K562 (cell line): ENCODE measurements at regions not wholly inside any gene's neighbourhood (a gene's known extent, or its start where the extent isn't known, plus 50 kb on each side); places are given as distances from the start of the nearest gene placed in this dataset.

Source experiments
- ATAC-seq: fragments of 200-7000 bp; cut with Tn5 transposase; 3 replicates; pipeline ENCODE4 v1.9.1; 2020; ENCODE audit warnings: moderate library complexity
- BruUV-seq: library from RNA; stranded (reverse); fragments of 400-500 nt; replicated peaks from 2 replicates; lab custom pipeline; 2021; lab: Mats Ljungman, UMichigan
- CTCF ChIA-PET: fragments of 300-600 bp; formaldehyde crosslinking; extraction: SDS; loops from one replicate; lab custom pipeline; 2021; ENCODE audit warnings: low intra/inter-chr PET ratio; lab: Yijun Ruan, JAX
- POLR2A ChIA-PET: fragments of 300-600, 350-650 bp; sonication (Branson Sonifier 250); formaldehyde crosslinking; extraction: SDS; loops from one replicate; lab custom pipeline; 2021; ENCODE audit warnings: antibody characterized with exemption, inconsistent platforms; lab: Yijun Ruan, JAX
- DNase-seq, 4 experiments: peaks; one replicate each; pipeline versions ENCODE4 v3.0.0 to v3.0.0-alpha.2; 2011 to 2018; ENCODE audit warnings: low spot score in 3 of 4, mixed read lengths in 3 of 4; ENCODE audit errors: extremely low read depth in 1 of 4
- FAIRE-seq: peaks from 2 replicates; lab custom pipeline; 2011; peaks lifted over from hg19 to GRCh38; lab: Jason Lieb, UNC
- H2AFZ ChIP-seq: 2 replicates; pipeline ENCODE4 v1.6.0; 2011; ENCODE audit warnings: low read depth, low read length, control low read depth, inconsistent platforms
- H3K27ac ChIP-seq: fragments of 200-600 bp; 3 replicates; pipeline ENCODE4 v1.8.0; 2011; ENCODE audit warnings: low read depth, mild to moderate bottlenecking, control low read depth, inconsistent platforms, low read length, moderate library complexity, mixed read lengths; ENCODE audit errors: extremely low read depth
- H3K27me3 ChIP-seq, 2 experiments: fragments of 300-600 bp in 1 of 2; 2 replicates in 1 of 2; 3 replicates in 1 of 2; pipeline versions ENCODE4 v1.6.0 to v1.8.0; 2011; ENCODE audit warnings: inconsistent platforms in 2 of 2, low read length in 2 of 2, mild to moderate bottlenecking in 1 of 2, mixed read lengths in 1 of 2, moderate library complexity in 1 of 2; ENCODE audit not compliant: control insufficient read depth in 2 of 2, insufficient read depth in 2 of 2
- H3K36me3 ChIP-seq: fragments of 300-600 bp; 3 replicates; pipeline ENCODE4 v1.8.0; 2011; ENCODE audit warnings: mild to moderate bottlenecking, low read length, inconsistent platforms; ENCODE audit not compliant: control insufficient read depth, insufficient read depth
- H3K4me1 ChIP-seq, 2 experiments: fragments of 200-600 bp in 1 of 2; replicated peaks in 1 of 2; 2 replicates in 1 of 2; 3 replicates in 1 of 2; pipeline versions ENCODE4 v1.5.1 to v1.8.0; 2011; ENCODE audit warnings: inconsistent platforms in 2 of 2, low read length in 2 of 2, mild to moderate bottlenecking in 1 of 2, mixed read lengths in 1 of 2, moderate library complexity in 1 of 2; ENCODE audit not compliant: control insufficient read depth in 2 of 2, insufficient read depth in 2 of 2
- H3K4me2 ChIP-seq: 2 replicates; pipeline ENCODE4 v1.6.1; 2011; ENCODE audit warnings: low read length, control low read depth, inconsistent platforms, mixed read lengths; ENCODE audit not compliant: insufficient read depth
- H3K4me3 ChIP-seq: fragments of 200-600 bp; sonication (generic), shearing (Covaris generic); 2 replicates; pipeline ENCODE4 v1.5.1; 2016; ENCODE audit warnings: control low read depth, inconsistent platforms
- H3K79me2 ChIP-seq: fragments of 200-600 bp; 3 replicates; pipeline ENCODE4 v1.8.0; 2011; ENCODE audit warnings: low read length, inconsistent platforms; ENCODE audit not compliant: control insufficient read depth, insufficient read depth
- H3K9ac ChIP-seq, 2 experiments: 2 replicates each; pipeline versions ENCODE4 v1.6.0 to v1.6.1; 2011; ENCODE audit warnings: low read depth in 2 of 2, low read length in 2 of 2, control low read depth in 1 of 2, inconsistent platforms in 1 of 2, mild to moderate bottlenecking in 1 of 2, mixed read lengths in 1 of 2; ENCODE audit not compliant: insufficient read depth in 1 of 2
- H3K9me1 ChIP-seq: one replicate; pipeline ENCODE4 v1.6.0; 2011; ENCODE audit warnings: inconsistent platforms, mild to moderate bottlenecking, low read length, moderate library complexity; ENCODE audit not compliant: control insufficient read depth, insufficient read depth
- H3K9me3 ChIP-seq: replicated peaks from 2 replicates; pipeline ENCODE4 v1.5.1; 2011; ENCODE audit warnings: low read depth, low read length, inconsistent platforms; ENCODE audit not compliant: control insufficient read depth, insufficient read depth
- H4K20me1 ChIP-seq: replicated peaks from 2 replicates; pipeline ENCODE4 v1.6.1; 2011; ENCODE audit warnings: low read length, inconsistent platforms, mixed read lengths; ENCODE audit not compliant: control insufficient read depth, insufficient read depth
- C11orf30 ChIP-seq: fragments of 450-650 bp; IDR thresholded peaks from 2 replicates; pipeline ENCODE4 v1.6.1; 2016; ENCODE audit warnings: low read depth, mild to moderate bottlenecking
- ETS1 ChIP-seq: conservative IDR thresholded peaks from 2 replicates; pipeline ENCODE4 v1.6.1; 2011; ENCODE audit warnings: low read depth, mild to moderate bottlenecking, low read length; ENCODE audit not compliant: control insufficient read depth
- FOXM1 ChIP-seq, 2 experiments: fragments of 450-650 bp in 1 of 2; sonication (generic) in 1 of 2; formaldehyde crosslinking in 1 of 2; IDR thresholded peaks; 2 replicates each; pipeline versions ENCODE4 v1.6.1 to v1.9.0; 2017 to 2022; ENCODE audit warnings: low read depth in 2 of 2, mild to moderate bottlenecking in 2 of 2, missing genetic modification reagents in 1 of 2, moderate library complexity in 1 of 2
- HCFC1 ChIP-seq: IDR thresholded peaks from 2 replicates; pipeline ENCODE4 v1.6.1; 2012; ENCODE audit warnings: low read depth, low read length, improper control_type of control experiment
- HOXB6 ChIP-seq: fragments of 250-450 bp; sonication (Bioruptor Pico); IDR thresholded peaks from 2 replicates; pipeline ENCODE4 v1.5.1; 2022; ENCODE audit warnings: mild to moderate bottlenecking, borderline replicate concordance
- RAD21 ChIP-seq, 2 experiments: fragments of 250-450 bp in 1 of 2; fragments of 450-650 bp in 1 of 2; sonication (Bioruptor Pico) in 1 of 2; formaldehyde crosslinking in 1 of 2; IDR thresholded peaks in 1 of 2; conservative IDR thresholded peaks in 1 of 2; 2 replicates each; pipeline versions ENCODE4 v1.4.0 to v1.8.0; 2020 to 2022; ENCODE audit warnings: mild to moderate bottlenecking in 2 of 2, moderate library complexity in 1 of 2
- SAFB ChIP-seq: fragments of 200-400 bp; formaldehyde crosslinking; IDR thresholded peaks from 2 replicates; pipeline ENCODE4 v1.6.1; 2017; ENCODE audit warnings: low read depth, low read length, borderline replicate concordance
- SETDB1 ChIP-seq: IDR thresholded peaks from one replicate; pipeline ENCODE4 v1.6.1; 2012; ENCODE audit warnings: low read length, control low read depth, inconsistent platforms
- SMAD2 ChIP-seq: fragments of 150-350 bp; IDR thresholded peaks from 2 replicates; pipeline ENCODE4 v1.6.1; 2014; ENCODE audit warnings: low read depth, mild to moderate bottlenecking, low read length
- SMARCA4 ChIP-seq: fragments of 450-650 bp; IDR thresholded peaks from 2 replicates; pipeline ENCODE4 v1.6.1; 2016
- SP1 ChIP-seq: sonication (generic); formaldehyde crosslinking; IDR thresholded peaks from 2 replicates; pipeline ENCODE4 v1.8.1; 2022; ENCODE audit warnings: mild to moderate bottlenecking, missing genetic modification reagents
- ZNF57 ChIP-seq: fragments of 450-650 bp; formaldehyde crosslinking; IDR thresholded peaks from 2 replicates; pipeline ENCODE4 v1.4.0; 2020; ENCODE audit warnings: mild to moderate bottlenecking, moderate library complexity
- WGBS: fragments of 100-300 bp; shearing (Covaris generic); methylation state at CpG from one replicate; pipeline ENCODE4 v1.1.6; 2016; ENCODE audit warnings: low coverage, mixed read lengths; ENCODE audit not compliant: insufficient coverage; ENCODE audit errors: missing lambda C conversion rate; 5-methylcytosine and 5-hydroxymethylcytosine counted together
- in situ Hi-C: fragments of 300-500 bp; cut with MboI; formaldehyde crosslinking; loops from 4 replicates; pipeline ENCODE4 v1.15.0; 2018; ENCODE audit warnings: inconsistent platforms, mixed read lengths
- intact Hi-C: fragments of 100-400 bp; cut with micrococcal nuclease; formaldehyde crosslinking; loops from 2 replicates; pipeline ENCODE4 v1.14.2; 2022
- TF ChIP-seq, protein P1 (sequence below): fragments of 450-650 bp; formaldehyde crosslinking; IDR thresholded peaks from 2 replicates; pipeline ENCODE4 v1.4.0; 2020; ENCODE audit warnings: mild to moderate bottlenecking
- TF ChIP-seq, protein P2 (sequence below): fragments of 250-450 bp; sonication (Bioruptor Pico); IDR thresholded peaks from 2 replicates; pipeline ENCODE4 v1.9.0; 2021; ENCODE audit warnings: mild to moderate bottlenecking
- TF ChIP-seq, protein P3 (sequence below): fragments of 250-450 bp; sonication (Bioruptor Pico); IDR thresholded peaks from 2 replicates; pipeline ENCODE4 v1.4.0; 2020; ENCODE audit warnings: borderline replicate concordance

DNA sequence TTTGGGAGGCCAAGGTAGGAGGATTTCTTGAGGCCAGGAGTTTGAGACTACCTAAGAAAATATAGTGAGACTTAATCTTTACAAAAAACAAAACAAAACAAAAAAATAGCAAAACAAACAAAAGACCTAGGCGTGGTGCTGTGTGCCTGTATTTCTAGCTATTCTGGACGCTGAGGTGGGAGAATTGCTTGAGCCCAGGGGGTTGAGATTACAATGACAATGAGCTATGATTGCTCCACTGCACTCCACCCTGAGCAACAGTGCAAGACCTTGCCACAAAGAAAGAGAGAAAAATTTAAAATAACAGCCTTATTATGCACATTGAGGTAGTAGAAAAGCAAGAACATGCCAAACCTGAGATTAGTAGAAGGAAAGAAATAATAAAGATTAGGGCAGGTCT, 657.7 kb downstream of the PDHA2 start (continued):
- TF ChIP-seq HCFC1 (no peak), SMARCA4 (no peak), FOXM1 (IDR thresholded peaks at IDR 0.05; ENCODE audit: low read depth) (no peak), FOXM1 (CRISPR knock-in tag; IDR thresholded peaks at IDR 0.05; ENCODE audit: low read depth) (no peak)

DNA sequence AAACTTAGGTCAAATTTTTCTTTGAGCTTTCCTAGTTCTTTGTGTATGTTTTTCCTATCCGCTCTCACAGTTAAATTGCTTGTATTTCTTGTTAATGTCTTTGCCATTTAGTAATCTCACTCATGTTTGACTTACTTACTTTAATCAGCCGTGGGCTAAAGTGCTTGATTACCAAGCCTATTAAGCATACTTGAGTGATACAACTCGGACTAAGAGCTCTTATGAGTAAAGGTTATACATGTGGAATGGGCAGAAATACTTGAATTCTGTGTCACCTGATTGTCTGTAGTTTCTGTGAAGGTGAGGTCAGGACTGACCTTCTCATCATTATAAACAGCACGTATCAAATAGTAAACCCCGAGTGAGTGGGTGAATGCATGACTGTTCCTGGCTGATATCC, 664.5 kb downstream of the PDHA2 start:
- FAIRE-seq = no peak
- H3K4me1 ChIP-seq = no peaks in the 10 kb centered on the region
- no peaks in the 10 kb centered on the region for H3K36me3 ChIP-seq
- ATAC-seq = no peak
- H3K27me3 ChIP-seq = no peaks in the 10 kb centered on the region
- H3K79me2 ChIP-seq = no peaks in the 10 kb centered on the region
- H3K9me3 ChIP-seq = no peaks in the 10 kb centered on the region
- in situ Hi-C loops = no loop called here
- H3K27ac ChIP-seq = no peak overlapping the region
- no peak overlapping the region for H3K4me2 ChIP-seq
- H4K20me1 ChIP-seq = no peaks in the 10 kb centered on the region
- DNase-seq = no peak
- H3K4me3 ChIP-seq = no peak overlapping the region
- H2AFZ ChIP-seq = no peak overlapping the region
- H3K9ac ChIP-seq = no peak overlapping the region
- 4% methylated on average over 5 of the region's 5 CpGs for WGBS
- intact Hi-C loops = no loop called here
- no peaks in the 10 kb centered on the region for H3K9me1 ChIP-seq
- no TSS peak for BruUV-seq
- TF ChIP-seq SETDB1 = no peak
- TF ChIP-seq, protein P1, sequence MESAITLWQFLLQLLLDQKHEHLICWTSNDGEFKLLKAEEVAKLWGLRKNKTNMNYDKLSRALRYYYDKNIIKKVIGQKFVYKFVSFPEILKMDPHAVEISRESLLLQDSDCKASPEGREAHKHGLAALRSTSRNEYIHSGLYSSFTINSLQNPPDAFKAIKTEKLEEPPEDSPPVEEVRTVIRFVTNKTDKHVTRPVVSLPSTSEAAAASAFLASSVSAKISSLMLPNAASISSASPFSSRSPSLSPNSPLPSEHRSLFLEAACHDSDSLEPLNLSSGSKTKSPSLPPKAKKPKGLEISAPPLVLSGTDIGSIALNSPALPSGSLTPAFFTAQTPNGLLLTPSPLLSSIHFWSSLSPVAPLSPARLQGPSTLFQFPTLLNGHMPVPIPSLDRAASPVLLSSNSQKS = no peak
- TF ChIP-seq, protein P2, sequence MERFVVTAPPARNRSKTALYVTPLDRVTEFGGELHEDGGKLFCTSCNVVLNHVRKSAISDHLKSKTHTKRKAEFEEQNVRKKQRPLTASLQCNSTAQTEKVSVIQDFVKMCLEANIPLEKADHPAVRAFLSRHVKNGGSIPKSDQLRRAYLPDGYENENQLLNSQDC (CRISPR knock-in tag) = no peak
- TF ChIP-seq C11orf30 = no peak
- no peak for TF ChIP-seq HOXB6 (CRISPR knock-in tag)
- TF ChIP-seq ETS1 = no peak
- TF ChIP-seq, protein P3, sequence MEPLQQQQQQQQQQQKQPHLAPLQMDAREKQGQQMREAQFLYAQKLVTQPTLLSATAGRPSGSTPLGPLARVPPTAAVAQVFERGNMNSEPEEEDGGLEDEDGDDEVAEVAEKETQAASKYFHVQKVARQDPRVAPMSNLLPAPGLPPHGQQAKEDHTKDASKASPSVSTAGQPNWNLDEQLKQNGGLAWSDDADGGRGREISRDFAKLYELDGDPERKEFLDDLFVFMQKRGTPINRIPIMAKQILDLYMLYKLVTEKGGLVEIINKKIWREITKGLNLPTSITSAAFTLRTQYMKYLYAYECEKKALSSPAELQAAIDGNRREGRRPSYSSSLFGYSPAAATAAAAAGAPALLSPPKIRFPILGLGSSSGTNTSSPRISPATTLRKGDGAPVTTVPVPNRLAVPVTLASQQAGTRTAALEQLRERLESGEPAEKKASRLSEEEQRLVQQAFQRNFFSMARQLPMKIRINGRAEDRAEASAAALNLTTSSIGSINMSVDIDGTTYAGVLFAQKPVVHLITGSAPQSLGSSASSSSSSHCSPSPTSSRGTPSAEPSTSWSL (CRISPR knock-in tag) = no peak
- TF ChIP-seq SP1 (CRISPR knock-in tag) = no peak
- TF ChIP-seq SAFB = no peak
- no peak for TF ChIP-seq SMAD2
- TF ChIP-seq ZNF57 (CRISPR knock-in tag) = no peak
- no peak for TF ChIP-seq RAD21 (CRISPR knock-in tag; conservative IDR thresholded peaks at IDR 0.05 in 1 of 2, IDR thresholded peaks at IDR 0.05 in 1 of 2)
- CTCF ChIA-PET = no interaction called here
- POLR2A ChIA-PET = no interaction called here
